HEK293T (cell line): ENCODE measurements at regions not wholly inside any gene's neighbourhood (a gene's known extent, or its start where the extent isn't known, plus 50 kb on each side); places are given as distances from the start of the nearest gene placed in this dataset.

ENCODE experiments used
- ARNT ChIP-seq: fragments of 450-650 bp; IDR thresholded peaks from 2 replicates; pipeline ENCODE4 v1.6.1; 2017; ENCODE audit warnings: mild to moderate bottlenecking
- BHLHE40 ChIP-seq: fragments of 450-650 bp; IDR thresholded peaks from 2 replicates; pipeline ENCODE4 v1.6.1; 2016; ENCODE audit warnings: mild to moderate bottlenecking, moderate library complexity, borderline replicate concordance
- CTBP1 ChIP-seq: fragments of 450-650 bp; IDR thresholded peaks from 2 replicates; pipeline ENCODE4 v1.6.1; 2016; ENCODE audit warnings: borderline replicate concordance
- ELF4 ChIP-seq: fragments of 450-650 bp; IDR thresholded peaks from 2 replicates; pipeline ENCODE4 v1.6.1; 2017; ENCODE audit warnings: antibody characterized with exemption
- FOXA1 ChIP-seq: fragments of 450-650 bp; IDR thresholded peaks from 2 replicates; pipeline ENCODE4 v1.6.1; 2016; ENCODE audit warnings: mild to moderate bottlenecking
- FOXK2 ChIP-seq: fragments of 450-650 bp; IDR thresholded peaks from 2 replicates; pipeline ENCODE4 v1.6.1; 2016; ENCODE audit warnings: mild to moderate bottlenecking
- FOXM1 ChIP-seq: fragments of 450-650 bp; IDR thresholded peaks from 2 replicates; pipeline ENCODE4 v1.6.1; 2017; ENCODE audit warnings: mild to moderate bottlenecking, borderline replicate concordance
- HDGF ChIP-seq: fragments of 450-650 bp; IDR thresholded peaks from 2 replicates; pipeline ENCODE4 v1.6.1; 2017; ENCODE audit warnings: antibody characterized with exemption, borderline replicate concordance
- L3MBTL2 ChIP-seq: fragments of 450-650 bp; conservative IDR thresholded peaks from 2 replicates; pipeline ENCODE4 v1.6.1; 2016; ENCODE audit warnings: mild to moderate bottlenecking
- LEF1 ChIP-seq: fragments of 450-650 bp; IDR thresholded peaks from 2 replicates; pipeline ENCODE4 v1.6.1; 2017; ENCODE audit warnings: mild to moderate bottlenecking, borderline replicate concordance
- NFRKB ChIP-seq: fragments of 450-650 bp; IDR thresholded peaks from 2 replicates; pipeline ENCODE4 v1.6.1; 2016; ENCODE audit warnings: mild to moderate bottlenecking, moderate library complexity
- SP1 ChIP-seq: fragments of 450-650 bp; IDR thresholded peaks from 2 replicates; pipeline ENCODE4 v1.6.1; 2017
- ZNF384 ChIP-seq: fragments of 450-650 bp; IDR thresholded peaks from 2 replicates; pipeline ENCODE4 v1.6.1; 2016
- TF ChIP-seq, protein P1 (sequence below): fragments of 450-650 bp; IDR thresholded peaks from 2 replicates; pipeline ENCODE4 v1.6.1; 2016

DNA sequence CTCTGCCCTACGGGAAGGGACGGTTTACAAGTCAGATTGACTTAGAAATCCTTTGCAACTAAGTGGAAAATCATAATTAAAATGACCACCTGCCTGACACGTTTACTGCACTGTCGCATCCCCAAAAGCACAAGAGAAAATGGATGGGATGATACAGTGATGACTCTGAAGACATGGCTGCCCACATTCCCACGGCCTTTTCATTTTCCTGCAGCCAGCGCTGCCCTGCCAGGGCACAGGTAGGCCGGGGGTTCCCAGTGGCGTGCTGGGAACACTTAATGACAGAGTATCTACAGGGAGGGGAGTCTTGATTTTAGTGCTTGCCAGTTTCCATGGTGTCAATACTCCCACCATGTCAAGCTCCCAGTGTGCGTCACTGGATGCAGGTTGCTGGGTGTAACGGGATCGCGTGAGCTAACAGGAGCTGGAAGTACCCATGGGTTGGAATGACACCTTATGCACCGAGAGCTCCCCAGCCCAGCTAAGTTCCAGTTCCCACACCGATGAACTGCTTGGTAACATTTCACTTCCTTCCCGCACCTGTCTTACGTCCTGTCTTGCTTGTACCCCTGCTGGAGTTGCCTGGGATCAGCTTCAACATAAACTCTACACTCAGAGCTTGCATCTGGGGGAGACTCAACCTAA is 129.0 kb downstream of the ANKRD60 start:
- no peak for TF ChIP-seq FOXM1
- no peak for TF ChIP-seq LEF1
- TF ChIP-seq SP1, result no peak
- no peak for TF ChIP-seq ARNT
- no peak for TF ChIP-seq ZNF384
- TF ChIP-seq BHLHE40, result no peak
- no peak for TF ChIP-seq HDGF
- TF ChIP-seq, protein P1, sequence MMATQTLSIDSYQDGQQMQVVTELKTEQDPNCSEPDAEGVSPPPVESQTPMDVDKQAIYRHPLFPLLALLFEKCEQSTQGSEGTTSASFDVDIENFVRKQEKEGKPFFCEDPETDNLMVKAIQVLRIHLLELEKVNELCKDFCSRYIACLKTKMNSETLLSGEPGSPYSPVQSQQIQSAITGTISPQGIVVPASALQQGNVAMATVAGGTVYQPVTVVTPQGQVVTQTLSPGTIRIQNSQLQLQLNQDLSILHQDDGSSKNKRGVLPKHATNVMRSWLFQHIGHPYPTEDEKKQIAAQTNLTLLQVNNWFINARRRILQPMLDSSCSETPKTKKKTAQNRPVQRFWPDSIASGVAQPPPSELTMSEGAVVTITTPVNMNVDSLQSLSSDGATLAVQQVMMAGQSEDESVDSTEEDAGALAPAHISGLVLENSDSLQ, result no peak
- no peak for TF ChIP-seq FOXA1
- TF ChIP-seq ELF4, result no peak
- no peak for TF ChIP-seq L3MBTL2
- TF ChIP-seq CTBP1, result no peak
- no peak for TF ChIP-seq NFRKB
- no peak for TF ChIP-seq FOXK2
